GM10248 (cell line): ENCODE measurements at regions not wholly inside any gene's neighbourhood (a gene's known extent, or its start where the extent isn't known, plus 50 kb on each side); places are given as distances from the start of the nearest gene placed in this dataset.
"Not testable (repeated sequence)": the region's sequence is repeated elsewhere in the genome, so short reads cannot be mapped to it uniquely, and the experiment has no call there.

Experiments
- CTCF ChIA-PET: fragments of 300-600 bp; sonication (Branson Sonifier 250); formaldehyde crosslinking; extraction: SDS; loops from one replicate; lab custom pipeline; 2021; ENCODE audit warnings: antibody characterized with exemption; lab: Yijun Ruan, JAX
- POLR2A ChIA-PET: fragments of 350-650 bp; sonication (Branson Sonifier 250); formaldehyde crosslinking; extraction: SDS; loops from one replicate; lab custom pipeline; 2020; ENCODE audit warnings: antibody characterized with exemption; lab: Yijun Ruan, JAX
- DNase-seq: peaks from one replicate; pipeline ENCODE4 v3.0.0; 2012; ENCODE audit errors: extremely low spot score
- TF ChIP-seq, protein P1 (sequence below): IDR thresholded peaks from 2 replicates; pipeline ENCODE4 v1.5.1; 2012; ENCODE audit warnings: mild to moderate bottlenecking, low read depth; ENCODE audit errors: extremely low read depth, missing control alignments, control extremely low read depth

DNA sequence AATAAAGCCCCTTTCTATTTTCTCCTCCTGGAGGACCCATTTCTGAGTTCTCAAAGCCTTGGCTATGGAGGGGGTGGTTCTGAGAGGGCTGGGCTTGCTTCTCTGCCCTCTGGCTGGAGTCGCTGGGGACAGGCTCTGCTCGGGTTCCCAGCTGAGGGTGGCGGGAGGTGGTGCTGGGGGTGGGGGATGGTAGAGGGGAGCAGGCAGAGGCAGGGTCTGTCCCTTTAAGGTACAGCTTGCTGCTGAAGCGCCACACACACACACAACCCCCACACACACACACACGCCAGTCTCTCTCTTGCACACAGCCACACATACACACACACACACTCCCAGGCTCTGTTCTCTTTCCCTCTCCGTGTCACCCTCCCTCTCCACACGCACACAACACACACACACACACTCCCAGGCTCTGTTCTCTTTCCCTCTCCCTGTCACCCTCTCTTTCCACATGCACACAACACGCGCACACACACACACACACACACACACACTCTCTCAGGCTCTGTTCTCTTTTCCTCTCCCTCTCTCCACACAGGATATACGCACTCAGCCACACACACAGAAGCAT is 69.8 kb upstream of the SSBP3 start:
- DNase-seq = no peak
- TF ChIP-seq, protein P1, sequence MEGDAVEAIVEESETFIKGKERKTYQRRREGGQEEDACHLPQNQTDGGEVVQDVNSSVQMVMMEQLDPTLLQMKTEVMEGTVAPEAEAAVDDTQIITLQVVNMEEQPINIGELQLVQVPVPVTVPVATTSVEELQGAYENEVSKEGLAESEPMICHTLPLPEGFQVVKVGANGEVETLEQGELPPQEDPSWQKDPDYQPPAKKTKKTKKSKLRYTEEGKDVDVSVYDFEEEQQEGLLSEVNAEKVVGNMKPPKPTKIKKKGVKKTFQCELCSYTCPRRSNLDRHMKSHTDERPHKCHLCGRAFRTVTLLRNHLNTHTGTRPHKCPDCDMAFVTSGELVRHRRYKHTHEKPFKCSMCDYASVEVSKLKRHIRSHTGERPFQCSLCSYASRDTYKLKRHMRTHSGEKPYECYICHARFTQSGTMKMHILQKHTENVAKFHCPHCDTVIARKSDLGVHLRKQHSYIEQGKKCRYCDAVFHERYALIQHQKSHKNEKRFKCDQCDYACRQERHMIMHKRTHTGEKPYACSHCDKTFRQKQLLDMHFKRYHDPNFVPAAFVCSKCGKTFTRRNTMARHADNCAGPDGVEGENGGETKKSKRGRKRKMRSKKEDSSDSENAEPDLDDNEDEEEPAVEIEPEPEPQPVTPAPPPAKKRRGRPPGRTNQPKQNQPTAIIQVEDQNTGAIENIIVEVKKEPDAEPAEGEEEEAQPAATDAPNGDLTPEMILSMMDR = no peak
- ChIA-PET CTCF (interaction anchor here (2.5 kb wide), 1 partner anchor 13 kb away, joined by 8 read pairs; no protein-coding TSS in a partner anchor), POLR2A (no interaction called here)

DNA sequence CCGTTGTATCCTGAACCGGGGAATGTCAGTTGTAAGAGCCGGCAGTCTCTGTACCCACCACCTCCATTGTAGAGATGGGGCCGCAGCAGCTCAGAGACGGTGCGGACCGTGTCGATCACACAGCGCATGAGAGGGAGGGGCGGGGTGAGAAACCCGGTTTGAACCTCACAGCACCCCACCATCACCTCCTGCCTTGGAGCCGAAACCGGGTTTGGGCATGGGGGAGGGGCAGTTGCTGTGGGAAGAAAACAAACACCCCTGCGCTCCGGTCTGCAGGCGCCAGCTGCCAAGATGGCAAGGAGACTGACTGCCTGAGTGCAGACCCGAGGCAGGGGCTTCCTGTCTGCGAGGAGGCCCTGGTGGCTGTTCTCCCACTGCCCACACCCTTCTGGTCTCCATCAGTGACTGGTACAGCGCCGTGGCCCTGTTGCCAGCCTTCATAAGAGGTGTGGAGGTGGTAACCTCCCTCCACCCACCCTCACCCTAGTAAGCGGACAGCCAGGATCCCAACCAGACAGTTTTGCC is 69.2 kb upstream of the SSBP3 start:
- DNase-seq = no peak
- ChIA-PET CTCF (interaction anchor here (2.5 kb wide), 1 partner anchor 12 kb away, joined by 8 read pairs; no protein-coding TSS in a partner anchor), POLR2A (no interaction called here)
- TF ChIP-seq, protein P1 = no peak

DNA sequence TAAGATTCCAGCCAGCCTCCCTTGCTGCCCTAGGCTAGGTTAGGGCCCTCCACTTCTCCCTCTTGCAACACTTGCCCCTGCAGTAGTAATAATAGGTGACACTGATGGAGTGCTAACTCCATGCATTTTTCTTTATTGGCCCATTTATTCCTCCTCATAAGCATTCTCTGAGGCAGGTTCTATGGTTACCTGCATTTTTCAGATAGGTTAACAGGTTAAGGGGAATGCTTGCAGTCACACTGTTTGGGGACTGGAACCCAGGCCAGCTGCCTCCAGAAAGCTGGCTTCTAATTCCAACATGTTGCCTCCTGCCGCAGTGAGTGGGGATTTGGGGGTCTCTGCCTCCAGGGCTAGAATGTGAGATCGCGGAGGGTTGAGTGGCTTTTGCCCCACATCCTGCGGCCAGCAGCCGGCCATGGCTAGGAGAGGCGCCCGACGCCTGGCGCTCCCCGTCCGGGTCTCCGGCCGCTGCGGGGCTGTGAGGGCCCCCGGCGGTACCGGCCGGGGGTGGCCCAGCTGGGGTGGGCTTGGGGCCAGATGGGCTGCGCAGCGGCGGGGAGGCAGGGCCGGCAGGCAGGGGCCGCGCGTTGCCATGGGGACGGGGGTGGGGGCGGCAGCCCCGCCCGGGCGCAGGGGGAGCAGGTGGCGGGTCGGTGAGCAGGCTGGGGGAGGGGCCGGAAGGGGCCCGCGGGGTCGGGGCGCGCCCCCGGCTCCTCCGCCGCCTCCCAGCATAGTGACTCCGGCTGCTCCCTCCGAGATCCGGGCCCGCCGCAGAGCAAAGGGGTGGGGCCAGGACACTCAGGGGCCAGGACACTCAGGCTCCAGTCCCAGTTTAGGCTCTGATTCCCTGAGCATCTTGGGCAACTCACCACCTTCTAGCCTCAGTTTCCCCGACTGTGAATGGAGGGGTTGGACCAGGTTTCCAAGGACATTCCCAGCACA is 68.4 kb upstream of the SSBP3 start:
- ChIA-PET CTCF (interaction anchor here (1.5 kb wide), 1 partner anchor 10 kb away, joined by 4 read pairs; no protein-coding TSS in a partner anchor), POLR2A (no interaction called here)
- no peak for DNase-seq
- TF ChIP-seq, protein P1 = no peak

DNA sequence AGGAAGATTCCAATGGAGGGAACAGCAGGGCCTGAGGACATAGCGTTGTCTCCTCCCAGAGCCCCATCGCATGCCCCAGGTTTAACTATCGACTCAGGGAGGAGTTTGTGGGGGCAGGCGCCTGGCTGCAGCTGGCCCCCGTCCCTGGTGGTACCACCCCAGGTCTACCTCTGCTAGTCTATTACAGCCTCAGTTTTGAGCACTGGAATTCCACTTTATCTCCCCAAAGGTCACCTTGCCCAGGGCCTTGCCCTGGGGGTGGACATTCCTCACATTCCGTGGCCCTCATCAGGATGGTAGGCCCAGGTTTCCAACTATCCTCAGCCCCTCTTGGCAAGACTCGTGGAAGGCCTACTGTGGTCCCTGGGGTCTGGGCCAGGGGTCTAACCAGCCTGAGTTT is 65.4 kb upstream of the SSBP3 start:
- TF ChIP-seq, protein P1 = no peak
- POLR2A ChIA-PET = no interaction called here
- CTCF ChIA-PET = no interaction called here
- DNase-seq = no peak

DNA sequence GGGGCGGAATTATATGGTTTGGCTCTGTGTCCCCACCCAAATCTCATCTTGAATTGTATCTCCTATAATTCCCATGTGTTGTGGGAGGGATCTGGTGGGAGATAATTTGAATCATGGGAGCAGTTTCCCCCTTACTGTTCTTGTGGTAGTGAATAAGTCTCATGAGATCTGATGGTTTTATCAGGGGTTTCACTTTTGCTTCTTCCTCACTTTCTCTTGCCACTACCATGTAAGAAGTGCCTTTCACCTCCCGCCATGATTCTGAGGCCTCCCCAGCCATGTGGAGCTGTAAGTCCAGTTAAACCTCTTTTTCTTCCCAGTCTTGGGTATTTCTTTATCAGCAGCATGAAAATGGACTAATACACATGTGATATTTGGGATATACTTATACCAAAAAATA is 63.2 kb upstream of the SSBP3 start:
- POLR2A ChIA-PET, DNase-seq: not testable (repeated sequence)
- CTCF ChIA-PET = interaction anchor here (0.6 to 1.7 kb wide), 4 partner anchors 19 to 401 kb away, joined by 3 to 5 read pairs (median 3); no protein-coding TSS in a partner anchor

DNA sequence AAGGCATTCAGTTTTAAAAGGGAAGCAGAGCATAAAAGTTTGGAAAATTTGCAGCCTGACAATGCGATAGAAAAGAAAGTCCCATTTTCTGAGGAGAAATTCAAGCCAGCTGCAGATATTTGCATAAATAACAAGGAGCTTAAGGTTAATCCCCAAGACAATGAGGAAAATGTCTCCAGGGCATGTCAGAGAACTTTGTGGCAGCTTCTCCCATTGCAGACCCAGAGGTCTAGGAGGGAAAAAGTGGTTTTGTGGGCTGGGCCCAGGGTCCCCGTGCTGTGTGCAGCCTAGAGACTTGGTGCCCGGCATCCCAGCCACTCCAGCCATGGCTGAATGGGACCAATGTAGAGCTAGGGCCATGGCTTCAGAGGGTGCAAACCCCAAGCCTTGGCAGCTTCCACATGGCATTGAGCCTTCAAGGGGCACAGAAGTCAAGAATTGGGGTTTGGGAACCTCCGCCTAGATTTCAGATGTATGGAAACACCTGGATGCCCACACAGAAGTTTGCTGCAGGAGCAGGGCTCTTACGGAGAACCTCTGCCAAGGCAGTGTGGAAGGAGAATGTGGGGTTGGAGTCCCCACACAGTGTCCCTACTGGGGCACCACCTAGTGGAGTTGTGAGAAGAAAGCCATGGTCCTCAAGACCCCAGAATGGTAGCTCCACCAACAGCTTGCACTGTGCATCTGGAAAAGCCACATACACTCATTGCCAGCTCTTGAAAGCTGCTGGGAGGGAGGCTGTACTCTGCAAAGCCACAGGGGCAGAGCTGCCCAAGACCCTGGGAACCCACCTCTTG is 62.3 kb upstream of the SSBP3 start:
- TF ChIP-seq, protein P1 = peak; percentile 4
- DNase-seq, POLR2A ChIA-PET: not testable (repeated sequence)
- CTCF ChIA-PET = interaction anchor here (0.6 to 1.7 kb wide), 4 partner anchors 20 to 400 kb away, joined by 3 to 5 read pairs (median 3); no protein-coding TSS in a partner anchor
